Endometrium (tissue), 2 donors: ENCODE measurements at regions not wholly inside any gene's neighbourhood (a gene's known extent, or its start where the extent isn't known, plus 50 kb on each side); places are given as distances from the start of the nearest gene placed in this dataset.

Experiments
- FAIRE-seq: peaks from 2 replicates; lab custom pipeline; 2012; peaks lifted over from hg19 to GRCh38; lab: Jason Lieb, UNC
- donor health status: control.
- donor health status: control.

- FAIRE-seq, result no peak
Observed at GRCh38 chr7:148950806-148951205, 66.7 kb upstream of the EZH2 start.

GRCh38 chr7:148944935-148945934 lies 61.1 kb upstream of the EZH2 start:
- peak; percentile 97 for FAIRE-seq

DNA sequence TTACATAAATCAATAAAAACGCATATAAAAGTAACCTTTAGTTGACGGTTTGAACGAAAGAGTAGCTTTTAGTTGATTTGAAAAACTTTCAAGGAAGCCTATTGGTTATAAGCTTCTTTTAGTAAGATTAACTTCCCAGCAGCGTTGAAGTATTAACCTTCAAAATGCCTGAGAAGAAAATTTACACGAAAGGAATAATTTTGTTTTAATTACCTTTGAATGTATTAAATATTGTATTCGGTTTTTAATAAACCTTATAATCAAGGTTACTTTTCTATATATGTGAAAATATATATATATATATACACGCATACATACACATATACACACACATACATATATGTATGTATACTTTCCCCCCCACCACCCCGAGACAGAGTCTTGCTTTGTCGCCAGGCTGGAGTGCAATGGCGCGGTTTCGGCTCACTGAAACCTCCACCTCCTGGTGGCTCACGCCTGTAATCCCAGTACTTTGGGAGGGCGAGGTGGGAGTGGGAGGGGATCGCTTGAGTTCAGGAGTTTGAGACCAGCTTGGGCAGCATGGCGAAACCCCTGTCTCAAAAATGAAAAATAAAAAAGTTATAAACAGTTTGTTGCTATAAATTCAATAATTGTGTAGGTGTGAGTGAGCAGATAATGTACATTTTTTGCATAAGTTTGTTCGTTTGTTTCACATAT lies 57.6 kb upstream of the EZH2 start:
- FAIRE-seq, result no peak

GRCh38 chr7:148940702-148941597 lies 56.9 kb upstream of the EZH2 start:
- peak; percentile 92 for FAIRE-seq

GRCh38 chr7:148939128-148939755 lies 55.2 kb upstream of the EZH2 start:
- no peak for FAIRE-seq

- no peak for FAIRE-seq
Observed at GRCh38 chr7:148935451-148935850, 51.4 kb upstream of the EZH2 start.
